Nucleus accumbens (tissue), 56 donors: ENCODE measurements at regions not wholly inside any gene's neighbourhood (a gene's known extent, or its start where the extent isn't known, plus 50 kb on each side); places are given as distances from the start of the nearest gene placed in this dataset.

Source experiments
- DNase-seq, 56 donors: peaks; one replicate each; lab custom pipeline; 2025; lab: John Stamatoyannopoulos, UW

- DNase-seq = no peak
Observed at GRCh38 chr12:90287585-90287984, 578.9 kb upstream of the ATP2B1 start.

- DNase-seq = no peak
Observed at GRCh38 chr12:90281154-90281868, 572.7 kb upstream of the ATP2B1 start.

- DNase-seq = no peak
Observed at GRCh38 chr12:90280564-90281058, 572.0 kb upstream of the ATP2B1 start.

GRCh38 chr12:90280033-90280432 is 571.4 kb upstream of the ATP2B1 start:
- no peak for DNase-seq

GRCh38 chr12:90275088-90275487 is 566.5 kb upstream of the ATP2B1 start:
- no peak for DNase-seq

- DNase-seq = no peak
Observed at GRCh38 chr12:90274407-90274806, 565.8 kb upstream of the ATP2B1 start.

- no peak for DNase-seq
Observed at GRCh38 chr12:90268574-90268973, 559.9 kb upstream of the ATP2B1 start.

- DNase-seq = no peak
Observed at GRCh38 chr12:90262251-90262650, 553.6 kb upstream of the ATP2B1 start.

- no peak for DNase-seq
Observed at GRCh38 chr12:90261283-90261682, 552.6 kb upstream of the ATP2B1 start.

- DNase-seq = no peak
Observed at GRCh38 chr12:90260136-90260535, 551.5 kb upstream of the ATP2B1 start.

- no peak for DNase-seq
Observed at GRCh38 chr12:90257927-90258624, 549.4 kb upstream of the ATP2B1 start.

GRCh38 chr12:90254796-90255195 is 546.2 kb upstream of the ATP2B1 start:
- no peak for DNase-seq

GRCh38 chr12:90253674-90254181 is 545.1 kb upstream of the ATP2B1 start:
- peak in 23 of 56 donors; percentile 0 to 40 (median 14) for DNase-seq

GRCh38 chr12:90253136-90253535 is 544.5 kb upstream of the ATP2B1 start:
- DNase-seq = no peak

- no peak for DNase-seq
Observed at GRCh38 chr12:90250766-90251165, 542.1 kb upstream of the ATP2B1 start.

GRCh38 chr12:90250042-90250441 is 541.4 kb upstream of the ATP2B1 start:
- DNase-seq = no peak

GRCh38 chr12:90246688-90247087 is 538.0 kb upstream of the ATP2B1 start:
- no peak for DNase-seq

GRCh38 chr12:90245391-90245790 is 536.8 kb upstream of the ATP2B1 start:
- peak in 10 of 56 donors; percentile 4 to 16 (median 10) for DNase-seq

- DNase-seq = no peak
Observed at GRCh38 chr12:90244232-90244631, 535.6 kb upstream of the ATP2B1 start.

GRCh38 chr12:90243211-90243610 is 534.6 kb upstream of the ATP2B1 start:
- no peak for DNase-seq

- no peak for DNase-seq
Observed at GRCh38 chr12:90239732-90240260, 531.2 kb upstream of the ATP2B1 start.
